BLaER1 treated with 17β-estradiol and CSF1 and Interleukin-3, amounts not matched to agents 10 nM and 100 nM (cell line): ENCODE measurements at regions not wholly inside any gene's neighbourhood (a gene's known extent, or its start where the extent isn't known, plus 50 kb on each side); places are given as distances from the start of the nearest gene placed in this dataset.

Experiments
- H3K27ac ChIP-seq, 11 experiments: shearing (Covaris generic); formaldehyde crosslinking; 2 replicates each; pipeline ENCODE4 v1.8.1; 2022
- H3K27me3 ChIP-seq, 11 experiments: shearing (Covaris generic); formaldehyde crosslinking; 2 replicates each; pipeline ENCODE4 v1.8.1; 2022
- H3K36me3 ChIP-seq, 11 experiments: shearing (Covaris generic); formaldehyde crosslinking; 2 replicates each; pipeline ENCODE4 v1.8.1; 2022
- H3K4me1 ChIP-seq, 10 experiments: shearing (Covaris generic); formaldehyde crosslinking; 2 replicates each; pipeline ENCODE4 v1.8.1; 2022
- H3K4me2 ChIP-seq, 11 experiments: shearing (Covaris generic); formaldehyde crosslinking; 2 replicates each; pipeline ENCODE4 v1.8.1; 2022
- H3K4me3 ChIP-seq, 10 experiments: shearing (Covaris generic); formaldehyde crosslinking; 2 replicates each; pipeline ENCODE4 v1.8.1; 2022
- H3K9ac ChIP-seq, 11 experiments: shearing (Covaris generic); formaldehyde crosslinking; 2 replicates each; pipeline ENCODE4 v1.8.1; 2022
- H3K9me3 ChIP-seq, 11 experiments: shearing (Covaris generic); formaldehyde crosslinking; replicated peaks in 1 of 11; 2 replicates each; pipeline ENCODE4 v1.8.1; 2022
- H4K20me1 ChIP-seq, 11 experiments: shearing (Covaris generic); formaldehyde crosslinking; 2 replicates each; pipeline ENCODE4 v1.8.1; 2022
- Cebpa-rat ChIP-seq, 11 experiments: shearing (Covaris generic); IDR thresholded peaks; 2 replicates each; pipeline ENCODE4 v1.8.1; 2022

GRCh38 chr4:136653640-136654406 lies 878.5 kb downstream of the PCDH18 start:
- no peak overlapping the region for H3K27ac ChIP-seq
- H3K4me1 ChIP-seq, result peaks cover 0 to 4% (median 0%) of the 10 kb centered on the region in 10 experiments; a peak in 2 of 20 replicates
- TF ChIP-seq Cebpa-rat (IDR thresholded peaks at IDR 0.05), result no peak
- no peaks in the 10 kb centered on the region for H3K36me3 ChIP-seq
- no peaks in the 10 kb centered on the region for H3K27me3 ChIP-seq
- no peaks in the 10 kb centered on the region for H3K9me3 ChIP-seq
- no peak overlapping the region for H3K4me3 ChIP-seq
- no peaks in the 10 kb centered on the region for H4K20me1 ChIP-seq
- H3K9ac ChIP-seq, result no peak overlapping the region
- H3K4me2 ChIP-seq, result no peak overlapping the region

GRCh38 chr4:136651932-136652331 lies 880.4 kb downstream of the PCDH18 start:
- no peak overlapping the region for H3K9ac ChIP-seq
- no peak overlapping the region for H3K27ac ChIP-seq
- H4K20me1 ChIP-seq, result no peaks in the 10 kb centered on the region
- no peaks in the 10 kb centered on the region for H3K36me3 ChIP-seq
- H3K4me2 ChIP-seq, result no peak overlapping the region
- H3K9me3 ChIP-seq, result no peaks in the 10 kb centered on the region
- no peaks in the 10 kb centered on the region for H3K27me3 ChIP-seq
- no peak overlapping the region for H3K4me3 ChIP-seq
- peaks cover 0 to 4% (median 0%) of the 10 kb centered on the region in 10 experiments; a peak in 2 of 20 replicates for H3K4me1 ChIP-seq
- no peak for TF ChIP-seq Cebpa-rat (IDR thresholded peaks at IDR 0.05)

- H3K4me2 ChIP-seq, result no peak overlapping the region
- peaks cover 0 to 4% (median 0%) of the 10 kb centered on the region in 10 experiments; a peak in 2 of 20 replicates for H3K4me1 ChIP-seq
- H3K9ac ChIP-seq, result no peak overlapping the region
- H4K20me1 ChIP-seq, result no peaks in the 10 kb centered on the region
- H3K27ac ChIP-seq, result no peak overlapping the region
- TF ChIP-seq Cebpa-rat (IDR thresholded peaks at IDR 0.05), result no peak
- no peaks in the 10 kb centered on the region for H3K36me3 ChIP-seq
- H3K4me3 ChIP-seq, result no peak overlapping the region
- no peaks in the 10 kb centered on the region for H3K27me3 ChIP-seq
- no peaks in the 10 kb centered on the region for H3K9me3 ChIP-seq
Measured at GRCh38 chr4:136651278-136651667, 881.0 kb downstream of the PCDH18 start.

GRCh38 chr4:136650541-136651277 lies 881.6 kb downstream of the PCDH18 start:
- H3K9me3 ChIP-seq, result no peaks in the 10 kb centered on the region
- H3K36me3 ChIP-seq, result no peaks in the 10 kb centered on the region
- no peaks in the 10 kb centered on the region for H3K27me3 ChIP-seq
- H3K4me2 ChIP-seq, result no peak overlapping the region
- no peak overlapping the region for H3K4me3 ChIP-seq
- H3K4me1 ChIP-seq, result peaks cover 0 to 4% (median 0%) of the 10 kb centered on the region in 10 experiments; a peak in 2 of 20 replicates
- H3K9ac ChIP-seq, result no peak overlapping the region
- TF ChIP-seq Cebpa-rat (IDR thresholded peaks at IDR 0.05), result no peak
- no peaks in the 10 kb centered on the region for H4K20me1 ChIP-seq
- no peak overlapping the region for H3K27ac ChIP-seq

GRCh38 chr4:136644279-136644678 lies 888.0 kb downstream of the PCDH18 start:
- Histone ChIP-seq H4K20me1 (no peaks in the 10 kb centered on the region), H3K4me1 (peaks cover 0 to 9% (median 0%) of the 10 kb centered on the region in 10 experiments; a peak in 4 of 20 replicates), H3K36me3 (no peaks in the 10 kb centered on the region), H3K27ac (no peak overlapping the region), H3K9ac (no peak overlapping the region), H3K4me3 (no peak overlapping the region), H3K27me3 (no peaks in the 10 kb centered on the region), H3K4me2 (no peak overlapping the region), H3K9me3 (no peaks in the 10 kb centered on the region; a peak in 1 of 22 replicates)
- TF ChIP-seq Cebpa-rat (IDR thresholded peaks at IDR 0.05), result no peak

GRCh38 chr4:136643416-136643815 lies 888.9 kb downstream of the PCDH18 start:
- no peaks in the 10 kb centered on the region for H3K36me3 ChIP-seq
- H3K4me2 ChIP-seq, result no peak overlapping the region
- no peak for TF ChIP-seq Cebpa-rat (IDR thresholded peaks at IDR 0.05)

GRCh38 chr4:136637071-136637777 lies 895.1 kb downstream of the PCDH18 start:
- Histone ChIP-seq H3K4me1 (peaks cover 0 to 10% (median 0%) of the 10 kb centered on the region in 10 experiments; a peak in 4 of 20 replicates), H3K4me3 (no peak overlapping the region), H3K27me3 (no peaks in the 10 kb centered on the region), H3K36me3 (no peaks in the 10 kb centered on the region), H3K4me2 (no peak overlapping the region), H4K20me1 (no peaks in the 10 kb centered on the region), H3K9ac (no peak overlapping the region), H3K9me3 (no peaks in the 10 kb centered on the region; a peak in 1 of 22 replicates), H3K27ac (no peak overlapping the region)
- no peak for TF ChIP-seq Cebpa-rat (IDR thresholded peaks at IDR 0.05)

More at GRCh38 chr4:136643416-136643815, 888.9 kb downstream of the PCDH18 start:
- H4K20me1 ChIP-seq, result no peaks in the 10 kb centered on the region
- H3K27ac ChIP-seq, result no peak overlapping the region
- H3K4me1 ChIP-seq, result peaks cover 0 to 10% (median 0%) of the 10 kb centered on the region in 10 experiments; a peak in 4 of 20 replicates
- H3K9ac ChIP-seq, result no peak overlapping the region
- no peak overlapping the region for H3K4me3 ChIP-seq
- no peaks in the 10 kb centered on the region; a peak in 1 of 22 replicates for H3K9me3 ChIP-seq
- no peaks in the 10 kb centered on the region for H3K27me3 ChIP-seq

- peaks cover 0 to 10% (median 0%) of the 10 kb centered on the region in 10 experiments; a peak in 4 of 20 replicates for H3K4me1 ChIP-seq
- no peak for TF ChIP-seq Cebpa-rat (IDR thresholded peaks at IDR 0.05)
- no peak overlapping the region for H3K4me2 ChIP-seq
- H3K27me3 ChIP-seq, result no peaks in the 10 kb centered on the region
- no peaks in the 10 kb centered on the region; a peak in 1 of 22 replicates for H3K9me3 ChIP-seq
- H3K4me3 ChIP-seq, result no peak overlapping the region
- no peaks in the 10 kb centered on the region for H4K20me1 ChIP-seq
- no peak overlapping the region for H3K27ac ChIP-seq
- H3K36me3 ChIP-seq, result no peaks in the 10 kb centered on the region
- H3K9ac ChIP-seq, result no peak overlapping the region
Measured at GRCh38 chr4:136636155-136636554, 896.1 kb downstream of the PCDH18 start.

GRCh38 chr4:136634121-136634520 lies 898.2 kb downstream of the PCDH18 start:
- H3K4me3 ChIP-seq, result no peak overlapping the region
- H3K27ac ChIP-seq, result no peak overlapping the region
- H3K4me1 ChIP-seq, result no peaks in the 10 kb centered on the region
- no peaks in the 10 kb centered on the region for H3K36me3 ChIP-seq
- H4K20me1 ChIP-seq, result no peaks in the 10 kb centered on the region
- no peaks in the 10 kb centered on the region for H3K9me3 ChIP-seq
- H3K4me2 ChIP-seq, result no peak overlapping the region
- H3K27me3 ChIP-seq, result no peaks in the 10 kb centered on the region
- H3K9ac ChIP-seq, result no peak overlapping the region
- no peak for TF ChIP-seq Cebpa-rat (IDR thresholded peaks at IDR 0.05)
